IMR-90 (cell line): ENCODE measurements at regions not wholly inside any gene's neighbourhood (a gene's known extent, or its start where the extent isn't known, plus 50 kb on each side); places are given as distances from the start of the nearest gene placed in this dataset.

Experiments
- ATAC-seq: fragments of 200-7000 bp; cut with Tn5 transposase; 2 replicates; pipeline ENCODE4 v1.9.1; 2020; ENCODE audit warnings: low read depth, mild to moderate bottlenecking, moderate library complexity
- BruUV-seq: library from RNA; stranded (reverse); fragments of 400-500 nt; replicated peaks from 2 replicates; lab custom pipeline; 2021; lab: Mats Ljungman, UMichigan
- CTCF ChIA-PET: fragments of 300-600 bp; formaldehyde crosslinking; extraction: SDS; loops from one replicate; lab custom pipeline; 2021; ENCODE audit warnings: antibody characterized with exemption; lab: Yijun Ruan, JAX
- POLR2A ChIA-PET: fragments of 300-600 bp; sonication (Branson Sonifier 250); formaldehyde crosslinking; loops from one replicate; lab custom pipeline; 2022; ENCODE audit warnings: antibody characterized with exemption; ENCODE audit not compliant: unreplicated experiment; lab: Charles Lee
- DNase-seq: peaks from one replicate; pipeline ENCODE4 v3.0.0; 2013
- H2AFZ ChIP-seq: replicated peaks from 2 replicates; pipeline ENCODE3; 2013; ENCODE audit warnings: low read length, mild to moderate bottlenecking; ENCODE audit not compliant: poor library complexity
- H2AK5ac ChIP-seq: 2 replicates; pipeline ENCODE4 v1.6.1; 2013; ENCODE audit warnings: low read depth, low read length, inconsistent platforms
- H2AK9ac ChIP-seq: replicated peaks from 2 replicates; pipeline ENCODE3; 2013; ENCODE audit warnings: mild to moderate bottlenecking, low read depth, low read length, moderate library complexity; ENCODE audit not compliant: poor library complexity
- H2BK120ac ChIP-seq: 2 replicates; pipeline ENCODE4 v1.6.1; 2013; ENCODE audit warnings: low read depth, low read length, inconsistent platforms
- H2BK15ac ChIP-seq: 3 replicates; pipeline ENCODE4 v1.6.1; 2013; ENCODE audit warnings: low read depth, low read length, inconsistent platforms
- H2BK20ac ChIP-seq: 2 replicates; pipeline ENCODE4 v1.6.1; 2013; ENCODE audit warnings: low read depth, mild to moderate bottlenecking, inconsistent platforms, low read length, moderate library complexity
- H2BK5ac ChIP-seq: 2 replicates; pipeline ENCODE4 v1.6.1; 2013; ENCODE audit warnings: mild to moderate bottlenecking, low read depth, low read length, inconsistent platforms; ENCODE audit not compliant: poor library complexity, severe bottlenecking
- H3K14ac ChIP-seq: replicated peaks from 2 replicates; pipeline ENCODE4 v1.6.1; 2013; ENCODE audit warnings: low read depth, low read length, inconsistent platforms
- H3K18ac ChIP-seq: 2 replicates; pipeline ENCODE4 v1.6.1; 2013; ENCODE audit warnings: low read depth, low read length, control low read depth
- H3K23ac ChIP-seq: 2 replicates; pipeline ENCODE4 v1.6.1; 2013; ENCODE audit warnings: low read depth, low read length, inconsistent platforms
- H3K27ac ChIP-seq: 2 replicates; pipeline ENCODE4 v1.5.1; 2013; ENCODE audit warnings: mild to moderate bottlenecking, control low read depth, low read length; ENCODE audit not compliant: insufficient read depth
- H3K27me3 ChIP-seq: 2 replicates; pipeline ENCODE4 v1.6.1; 2013; ENCODE audit warnings: low read length; ENCODE audit not compliant: control insufficient read depth, insufficient read depth
- H3K36me3 ChIP-seq: 2 replicates; pipeline ENCODE4 v1.6.1; 2013; ENCODE audit warnings: low read length, mixed read lengths; ENCODE audit not compliant: control insufficient read depth, insufficient read depth
- H3K4ac ChIP-seq: 2 replicates; pipeline ENCODE4 v1.6.1; 2013; ENCODE audit warnings: low read depth, low read length, inconsistent platforms
- H3K4me1 ChIP-seq: 2 replicates; pipeline ENCODE4 v1.6.1; 2013; ENCODE audit warnings: low read length, mixed read lengths; ENCODE audit not compliant: control insufficient read depth, insufficient read depth
- H3K4me2 ChIP-seq: 2 replicates; pipeline ENCODE4 v1.6.1; 2013; ENCODE audit warnings: low read depth, mild to moderate bottlenecking, control low read depth, low read length, moderate library complexity
- H3K4me3 ChIP-seq: 2 replicates; pipeline ENCODE4 v1.5.1; 2013; ENCODE audit warnings: low read depth, mild to moderate bottlenecking, control low read depth, low read length, moderate library complexity; ENCODE audit not compliant: insufficient read depth
- H3K56ac ChIP-seq: 2 replicates; pipeline ENCODE4 v1.6.1; 2013; ENCODE audit warnings: low read length, inconsistent platforms; ENCODE audit not compliant: insufficient read depth; ENCODE audit errors: extremely low read depth
- H3K79me1 ChIP-seq, 2 experiments: 2 replicates each; pipeline ENCODE4 v1.6.1; 2013; ENCODE audit warnings: low read length in 2 of 2, inconsistent platforms in 1 of 2, low read depth in 1 of 2
- H3K9ac ChIP-seq: 2 replicates; pipeline ENCODE4 v1.6.1; 2013; ENCODE audit warnings: low read depth, low read length, control low read depth
- H3K9me1 ChIP-seq: 2 replicates; pipeline ENCODE4 v1.6.1; 2013; ENCODE audit warnings: low read length, inconsistent platforms; ENCODE audit not compliant: insufficient read depth
- H3K9me3 ChIP-seq: 2 replicates; pipeline ENCODE4 v1.6.1; 2013; ENCODE audit warnings: low read length; ENCODE audit not compliant: control insufficient read depth, insufficient read depth
- H4K20me1 ChIP-seq: 2 replicates; pipeline ENCODE4 v1.6.1; 2013; ENCODE audit warnings: low read length, inconsistent platforms; ENCODE audit not compliant: insufficient read depth
- H4K5ac ChIP-seq: 2 replicates; pipeline ENCODE4 v1.6.1; 2013; ENCODE audit warnings: mild to moderate bottlenecking, low read depth, low read length, control low read depth
- H4K8ac ChIP-seq, 2 experiments: 2 replicates each; pipeline ENCODE4 v1.6.1; 2013; ENCODE audit warnings: low read depth in 2 of 2, low read length in 2 of 2, control low read depth in 1 of 2, inconsistent platforms in 1 of 2
- H4K91ac ChIP-seq: 2 replicates; pipeline ENCODE4 v1.6.1; 2013; ENCODE audit warnings: low read depth, low read length, inconsistent platforms; ENCODE audit not compliant: insufficient read depth
- BHLHE40 ChIP-seq: fragments of 150-350 bp; IDR thresholded peaks from 2 replicates; pipeline ENCODE4 v1.6.1; 2016; ENCODE audit warnings: mild to moderate bottlenecking, low read depth, low read length
- FOS ChIP-seq: fragments of 150-350 bp; IDR thresholded peaks from 2 replicates; pipeline ENCODE4 v1.6.1; 2016; ENCODE audit warnings: low read depth, low read length
- MAFK ChIP-seq: IDR thresholded peaks from 2 replicates; pipeline ENCODE4 v1.6.1; 2012; ENCODE audit warnings: low read depth, low read length, improper control_type of control experiment
- MAZ ChIP-seq: IDR thresholded peaks from 2 replicates; pipeline ENCODE4 v1.6.1; 2012; ENCODE audit warnings: low read depth, mild to moderate bottlenecking, low read length, improper control_type of control experiment, moderate library complexity, borderline replicate concordance
- POLR2A ChIP-seq: IDR thresholded peaks from 2 replicates; pipeline ENCODE4 v1.6.1; 2012; ENCODE audit warnings: mild to moderate bottlenecking, low read depth, low read length
- RCOR1 ChIP-seq: IDR thresholded peaks from 2 replicates; pipeline ENCODE4 v1.6.1; 2012; ENCODE audit warnings: mild to moderate bottlenecking, low read length, improper control_type of control experiment; ENCODE audit not compliant: insufficient replicate concordance
- SMC3 ChIP-seq: fragments of 150-350 bp; IDR thresholded peaks from 2 replicates; pipeline ENCODE4 v1.6.1; 2016; ENCODE audit warnings: low read depth, mild to moderate bottlenecking, antibody characterized with exemption, low read length, moderate library complexity
- WGBS, 2 experiments: methylation state at CpG; one replicate each; pipeline versions ENCODE4 v1.1.5 to v1.1.7; 2013; ENCODE audit warnings: missing lambda C conversion rate in 2 of 2; ENCODE audit not compliant: insufficient read length in 1 of 2; ENCODE audit errors: extremely low coverage in 2 of 2; 5-methylcytosine and 5-hydroxymethylcytosine counted together
- dilution Hi-C: fragments of 300-500 bp; cut with HindIII; formaldehyde crosslinking; loops from one replicate; pipeline ENCODE4 v1.14.3; 2018; ENCODE audit warnings: low sequenced_read_pairs; ENCODE audit not compliant: unreplicated experiment
- in situ Hi-C: fragments of 300-500 bp; cut with MboI; formaldehyde crosslinking; loops from 3 replicates; pipeline ENCODE4 v1.14.3; 2019; ENCODE audit warnings: low sequenced_read_pairs, inconsistent platforms, mixed read lengths
- intact Hi-C: fragments of 100-400 bp; cut with micrococcal nuclease; formaldehyde crosslinking; loops from 2 replicates; pipeline ENCODE4 v1.10.0; 2022
- TF ChIP-seq, protein P1 (sequence below): conservative IDR thresholded peaks from 2 replicates; pipeline ENCODE4 v1.5.1; 2012; ENCODE audit warnings: mild to moderate bottlenecking, low read depth, low read length, improper control_type of control experiment

DNA sequence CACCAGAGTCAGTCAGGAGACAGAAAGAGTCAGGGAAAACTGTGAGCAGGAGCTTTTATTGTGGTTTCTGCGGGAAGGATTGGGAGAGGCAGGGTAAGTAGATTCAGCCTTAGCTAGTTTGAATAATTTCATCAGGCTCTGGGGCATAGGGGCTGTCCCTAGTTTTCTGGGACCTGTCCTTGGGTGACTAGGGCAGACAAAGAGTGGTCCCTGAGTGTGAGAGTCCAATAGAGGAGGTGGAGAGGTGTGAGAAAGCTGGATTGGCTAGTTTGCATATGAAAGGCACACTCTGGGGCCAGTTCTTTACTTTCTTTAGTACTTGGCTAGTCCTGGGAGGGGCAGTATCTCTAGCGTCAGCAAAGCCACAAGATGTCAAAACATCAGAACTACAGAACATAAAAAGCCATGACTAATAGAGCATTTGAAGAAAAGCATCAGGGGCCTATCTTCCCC is 255.6 kb downstream of the HS3ST3A1 start:
- WGBS, 2 experiments: 71% methylated on average over 1 of the region's 2 CpGs; no CpG with 5 or more reads in 1 of the 2 experiments
- CTCF ChIA-PET: interaction anchor here (0.6 to 0.8 kb wide), 3 partner anchors 244 to 626 kb away, joined by 3 to 4 read pairs (median 3); no protein-coding TSS in a partner anchor
- peak overlapping the region; percentile 99 for H2BK120ac ChIP-seq
- TF ChIP-seq FOS (peak; percentile 66), MAFK (peak; percentile 37; the same call in 1 of the 2 replicates), POLR2A (peak; percentile 48; the same call in 1 of the 2 replicates), SMC3 (no peak), RCOR1 (no peak), MAZ (peak; percentile 26; the same call in 1 of the 2 replicates), BHLHE40 (no peak)
- TF ChIP-seq, protein P1, sequence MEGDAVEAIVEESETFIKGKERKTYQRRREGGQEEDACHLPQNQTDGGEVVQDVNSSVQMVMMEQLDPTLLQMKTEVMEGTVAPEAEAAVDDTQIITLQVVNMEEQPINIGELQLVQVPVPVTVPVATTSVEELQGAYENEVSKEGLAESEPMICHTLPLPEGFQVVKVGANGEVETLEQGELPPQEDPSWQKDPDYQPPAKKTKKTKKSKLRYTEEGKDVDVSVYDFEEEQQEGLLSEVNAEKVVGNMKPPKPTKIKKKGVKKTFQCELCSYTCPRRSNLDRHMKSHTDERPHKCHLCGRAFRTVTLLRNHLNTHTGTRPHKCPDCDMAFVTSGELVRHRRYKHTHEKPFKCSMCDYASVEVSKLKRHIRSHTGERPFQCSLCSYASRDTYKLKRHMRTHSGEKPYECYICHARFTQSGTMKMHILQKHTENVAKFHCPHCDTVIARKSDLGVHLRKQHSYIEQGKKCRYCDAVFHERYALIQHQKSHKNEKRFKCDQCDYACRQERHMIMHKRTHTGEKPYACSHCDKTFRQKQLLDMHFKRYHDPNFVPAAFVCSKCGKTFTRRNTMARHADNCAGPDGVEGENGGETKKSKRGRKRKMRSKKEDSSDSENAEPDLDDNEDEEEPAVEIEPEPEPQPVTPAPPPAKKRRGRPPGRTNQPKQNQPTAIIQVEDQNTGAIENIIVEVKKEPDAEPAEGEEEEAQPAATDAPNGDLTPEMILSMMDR: no peak
- H3K9me3 ChIP-seq: no peaks in the 10 kb centered on the region
- H2BK20ac ChIP-seq: peak overlapping the region; percentile 100
- H3K23ac ChIP-seq: peak overlapping the region; percentile 95
- DNase-seq (peak; percentile 97), ATAC-seq (peak; percentile 85)
- peak overlapping the region; percentile 42 for H2AK9ac ChIP-seq
- BruUV-seq: no TSS peak
- peak overlapping the region; percentile 19; the same call in 1 of the 2 replicates for H3K4me2 ChIP-seq
- peak overlapping the region; percentile 82 for H2AFZ ChIP-seq
- H3K79me1 ChIP-seq: peaks cover 0 to 13% of the 10 kb centered on the region in 2 experiments; a peak in 2 of 4 replicates
- H3K4me3 ChIP-seq: no peak overlapping the region
- peak overlapping the region; percentile 99 for H3K4ac ChIP-seq
- H4K91ac ChIP-seq: peak overlapping the region; percentile 81
- dilution Hi-C loops: no loop called here
- H3K9me1 ChIP-seq: peaks cover 10% of the 10 kb centered on the region
- H3K27ac ChIP-seq: peak overlapping the region; percentile 98
- in situ Hi-C loops: no loop called here
- H3K36me3 ChIP-seq: no peaks in the 10 kb centered on the region
- POLR2A ChIA-PET: interaction anchor here (0.7 to 1.0 kb wide), 2 partner anchors 9 to 217 kb away, joined by 3 to 4 read pairs; no protein-coding TSS in a partner anchor
- H3K14ac ChIP-seq: peak overlapping the region; percentile 95
- peaks cover 16% of the 10 kb centered on the region for H3K4me1 ChIP-seq
- peak overlapping the region; percentile 93 for H3K56ac ChIP-seq
- H2BK15ac ChIP-seq: peak overlapping the region; percentile 87
- H3K27me3 ChIP-seq: no peaks in the 10 kb centered on the region
- H3K18ac ChIP-seq: peak overlapping the region; percentile 99
- H4K5ac ChIP-seq: peak overlapping the region; percentile 99
- no peaks in the 10 kb centered on the region for H4K20me1 ChIP-seq
- H2AK5ac ChIP-seq: peak overlapping the region; percentile 90
- peak overlapping the region; percentile 90 to 97 for H4K8ac ChIP-seq
- intact Hi-C loops: loop anchor here (10.0 kb wide), 1 partner anchor 1129 kb away; no protein-coding TSS in a partner anchor
- H3K9ac ChIP-seq: peak overlapping the region; percentile 65
- H2BK5ac ChIP-seq: peak overlapping the region; percentile 100
